ENCODE measurements at regions not wholly inside any gene's neighbourhood (a gene's known extent, or its start where the extent isn't known, plus 50 kb on each side); places are given as distances from the start of the nearest gene placed in this dataset.

DNA sequence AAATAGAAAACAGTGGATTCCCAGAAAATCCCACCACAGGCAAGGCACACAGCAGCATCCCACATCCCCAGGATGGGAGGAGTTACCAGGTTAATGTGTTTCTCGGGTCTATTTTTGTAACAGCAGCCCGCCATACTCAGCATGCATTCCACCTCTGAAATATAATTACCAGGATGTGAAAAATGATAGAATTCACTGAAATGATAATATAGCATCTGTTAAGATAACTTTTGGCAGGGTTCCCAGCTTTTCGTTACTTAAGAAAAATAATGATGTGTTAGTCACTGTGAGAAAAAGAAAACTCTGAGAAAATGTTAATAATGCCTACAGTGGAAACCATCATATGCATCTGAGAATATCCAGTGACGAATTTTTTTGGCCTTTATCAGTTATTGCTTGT is 87.1 kb downstream of the VCX2 start:
- no peaks in the 10 kb centered on the region for H3K36me3 ChIP-seq (replicated peaks)
- in situ Hi-C loops (cut with HindIII; ENCODE audit: low pct_ligation_motif_present, low sequenced_read_pairs), result no loop called here
- H3K27ac ChIP-seq, result no peak overlapping the region
- H3K4me3 ChIP-seq (ENCODE audit: low read depth, low read length), result no peak overlapping the region
- TF ChIP-seq, protein P1, sequence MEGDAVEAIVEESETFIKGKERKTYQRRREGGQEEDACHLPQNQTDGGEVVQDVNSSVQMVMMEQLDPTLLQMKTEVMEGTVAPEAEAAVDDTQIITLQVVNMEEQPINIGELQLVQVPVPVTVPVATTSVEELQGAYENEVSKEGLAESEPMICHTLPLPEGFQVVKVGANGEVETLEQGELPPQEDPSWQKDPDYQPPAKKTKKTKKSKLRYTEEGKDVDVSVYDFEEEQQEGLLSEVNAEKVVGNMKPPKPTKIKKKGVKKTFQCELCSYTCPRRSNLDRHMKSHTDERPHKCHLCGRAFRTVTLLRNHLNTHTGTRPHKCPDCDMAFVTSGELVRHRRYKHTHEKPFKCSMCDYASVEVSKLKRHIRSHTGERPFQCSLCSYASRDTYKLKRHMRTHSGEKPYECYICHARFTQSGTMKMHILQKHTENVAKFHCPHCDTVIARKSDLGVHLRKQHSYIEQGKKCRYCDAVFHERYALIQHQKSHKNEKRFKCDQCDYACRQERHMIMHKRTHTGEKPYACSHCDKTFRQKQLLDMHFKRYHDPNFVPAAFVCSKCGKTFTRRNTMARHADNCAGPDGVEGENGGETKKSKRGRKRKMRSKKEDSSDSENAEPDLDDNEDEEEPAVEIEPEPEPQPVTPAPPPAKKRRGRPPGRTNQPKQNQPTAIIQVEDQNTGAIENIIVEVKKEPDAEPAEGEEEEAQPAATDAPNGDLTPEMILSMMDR (IDR thresholded peaks at IDR 0.05; ENCODE audit: low read depth, low read length, missing control alignments), result no peak
- no peaks in the 10 kb centered on the region for H3K27me3 ChIP-seq (replicated peaks)
- DNase-seq, result peak; percentile 52

DNA sequence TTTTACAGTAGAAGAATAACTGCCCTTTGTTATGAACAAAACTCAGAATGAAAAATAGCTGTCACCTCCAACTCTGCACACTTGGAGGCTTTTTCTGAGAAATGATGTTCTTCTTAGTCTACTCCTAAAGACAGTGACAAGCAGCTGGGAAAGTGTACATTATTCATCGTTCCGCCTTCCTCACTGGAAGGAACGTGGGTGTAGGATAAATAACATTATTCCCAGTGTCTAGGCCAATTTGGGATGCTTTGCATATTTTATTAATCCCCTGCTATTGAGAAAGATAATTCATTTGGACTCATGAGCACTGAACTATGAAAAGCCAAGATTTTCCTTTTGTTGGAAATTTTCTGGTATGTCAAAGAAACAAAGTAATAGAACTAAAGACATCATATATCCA is 87.8 kb downstream of the VCX2 start:
- TF ChIP-seq, protein P1 (IDR thresholded peaks at IDR 0.05; ENCODE audit: low read depth, low read length, missing control alignments), result no peak
- Histone ChIP-seq H3K36me3 (replicated peaks) (no peaks in the 10 kb centered on the region), H3K27ac (no peak overlapping the region), H3K27me3 (replicated peaks) (no peaks in the 10 kb centered on the region), H3K4me3 (ENCODE audit: low read depth, low read length) (no peak overlapping the region)
- in situ Hi-C loops (cut with HindIII; ENCODE audit: low pct_ligation_motif_present, low sequenced_read_pairs), result no loop called here
- DNase-seq, result no peak

DNA sequence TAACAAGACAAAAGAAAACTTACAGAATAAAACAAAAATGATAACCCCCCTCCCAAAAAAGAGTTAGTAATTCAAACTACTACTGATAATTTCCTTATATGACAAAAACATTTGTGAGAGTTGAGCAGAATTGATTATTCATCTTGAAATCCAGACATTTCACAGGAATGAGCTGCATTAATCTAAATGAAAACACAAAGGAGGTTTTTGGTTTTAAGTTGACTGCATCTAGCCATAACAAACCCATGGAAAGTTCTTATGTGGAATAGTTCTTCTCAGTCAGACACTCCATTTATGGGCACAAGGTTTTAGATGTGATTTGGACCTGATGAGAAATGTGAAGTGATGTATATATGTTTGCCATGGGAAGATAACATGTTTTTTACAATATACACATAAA is 95.4 kb downstream of the VCX2 start:
- in situ Hi-C loops (cut with HindIII; ENCODE audit: low pct_ligation_motif_present, low sequenced_read_pairs), result no loop called here
- no peak overlapping the region for H3K4me3 ChIP-seq (ENCODE audit: low read depth, low read length)
- H3K27me3 ChIP-seq (replicated peaks), result no peaks in the 10 kb centered on the region
- DNase-seq, result no peak
- TF ChIP-seq, protein P1 (IDR thresholded peaks at IDR 0.05; ENCODE audit: low read depth, low read length, missing control alignments), result no peak
- no peak overlapping the region for H3K27ac ChIP-seq
- no peaks in the 10 kb centered on the region for H3K36me3 ChIP-seq (replicated peaks)

DNA sequence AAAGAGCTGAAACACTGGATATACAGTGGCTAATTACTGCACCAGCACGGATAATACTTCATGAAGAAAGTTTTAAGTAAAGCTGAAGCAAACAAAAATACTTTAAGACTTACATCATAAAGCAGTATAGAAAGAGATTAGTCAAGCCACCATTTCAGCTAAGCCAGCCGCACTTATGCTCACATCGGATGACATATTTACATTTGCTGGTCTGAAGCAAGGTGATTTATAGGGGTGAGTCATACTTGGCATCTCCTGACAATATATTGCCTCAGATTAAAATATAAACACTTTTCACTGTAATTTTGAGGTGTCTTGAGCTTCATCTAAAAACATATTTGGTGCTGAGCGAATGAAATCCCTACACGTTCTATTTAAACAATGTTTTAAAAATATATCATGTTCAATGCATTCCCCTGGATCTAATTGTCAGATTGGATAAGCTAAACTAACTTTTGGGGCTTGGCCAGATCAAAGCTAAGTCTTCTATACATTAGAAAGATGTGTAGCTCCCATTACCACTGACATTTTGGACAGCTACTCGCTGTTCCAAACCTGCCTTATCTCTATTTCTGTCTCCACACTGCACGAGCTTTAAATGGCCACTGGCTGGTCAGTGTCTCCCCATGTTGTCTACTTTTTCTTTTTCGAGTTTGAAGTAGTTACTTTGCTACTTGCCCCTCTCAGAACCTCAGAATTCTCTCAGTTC is 103.2 kb downstream of the VCX2 start:
- Histone ChIP-seq H3K4me3 (ENCODE audit: low read depth, low read length) (no peak overlapping the region), H3K36me3 (replicated peaks) (no peaks in the 10 kb centered on the region), H3K27me3 (replicated peaks) (no peaks in the 10 kb centered on the region), H3K27ac (no peak overlapping the region)
- TF ChIP-seq, protein P1 (IDR thresholded peaks at IDR 0.05; ENCODE audit: low read depth, low read length, missing control alignments), result no peak
- DNase-seq, result no peak
- in situ Hi-C loops (cut with HindIII; ENCODE audit: low pct_ligation_motif_present, low sequenced_read_pairs), result no loop called here

DNA sequence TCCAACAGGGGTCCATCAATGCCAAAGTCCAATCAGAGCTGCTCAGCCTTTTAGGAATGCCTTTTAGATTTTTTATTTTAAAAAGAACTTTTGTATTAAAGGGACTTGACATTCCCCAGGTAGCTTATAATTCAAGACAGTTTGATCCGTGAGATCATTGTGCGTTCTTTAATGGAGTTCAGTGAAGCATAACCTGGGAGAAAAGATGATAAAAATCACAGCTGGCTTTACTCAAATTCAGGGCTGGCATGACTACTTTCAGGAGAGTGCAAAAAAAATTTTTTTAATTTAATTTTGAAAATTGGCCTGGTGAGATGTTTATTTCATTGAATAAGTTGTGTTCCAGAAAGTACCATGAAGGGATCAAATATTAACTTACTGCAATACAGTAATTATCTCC is 118.2 kb downstream of the VCX2 start:
- no peak overlapping the region for H3K4me3 ChIP-seq (ENCODE audit: low read depth, low read length)
- H3K27me3 ChIP-seq (replicated peaks), result no peaks in the 10 kb centered on the region
- in situ Hi-C loops (cut with HindIII; ENCODE audit: low pct_ligation_motif_present, low sequenced_read_pairs), result no loop called here

More for the DNA sequence above, 118.2 kb downstream of the VCX2 start:
- H3K27ac ChIP-seq, result no peak overlapping the region
- TF ChIP-seq, protein P1 (IDR thresholded peaks at IDR 0.05; ENCODE audit: low read depth, low read length, missing control alignments), result no peak
- no peaks in the 10 kb centered on the region for H3K36me3 ChIP-seq (replicated peaks)
- DNase-seq, result no peak

Data from brain microvascular endothelial cell (primary cell).